Stimulated activated CD4-positive, alpha-beta T cell treated with anti-CD3 and anti-CD28 coated beads, TNF-alpha, amount 100 ng/mL, for 1 hour (primary cell): ENCODE measurements at regions not wholly inside any gene's neighbourhood (a gene's known extent, or its start where the extent isn't known, plus 50 kb on each side); places are given as distances from the start of the nearest gene placed in this dataset.

Source experiments
- DNase-seq, 3 donors: peaks; one replicate each; pipeline ENCODE4 v3.0.0-alpha.2; 2020; ENCODE audit warnings: low read depth in 3 of 3, low spot score in 1 of 3

- no peak for DNase-seq
Measured at GRCh38 chr5:158484150-158484549, 615.6 kb downstream of the EBF1 start.

- DNase-seq = no peak
Measured at GRCh38 chr5:158483281-158483860, 616.3 kb downstream of the EBF1 start.

- no peak for DNase-seq
Measured at GRCh38 chr5:158482125-158482524, 617.6 kb downstream of the EBF1 start.

GRCh38 chr5:158478139-158478538, 619.2 kb upstream of the CLINT1 start:
- DNase-seq = no peak

- no peak for DNase-seq
Measured at GRCh38 chr5:158477214-158477613, 618.3 kb upstream of the CLINT1 start.

- DNase-seq = no peak
Measured at GRCh38 chr5:158473016-158473635, 614.2 kb upstream of the CLINT1 start.

- no peak for DNase-seq
Measured at GRCh38 chr5:158471535-158471924, 612.6 kb upstream of the CLINT1 start.

DNA sequence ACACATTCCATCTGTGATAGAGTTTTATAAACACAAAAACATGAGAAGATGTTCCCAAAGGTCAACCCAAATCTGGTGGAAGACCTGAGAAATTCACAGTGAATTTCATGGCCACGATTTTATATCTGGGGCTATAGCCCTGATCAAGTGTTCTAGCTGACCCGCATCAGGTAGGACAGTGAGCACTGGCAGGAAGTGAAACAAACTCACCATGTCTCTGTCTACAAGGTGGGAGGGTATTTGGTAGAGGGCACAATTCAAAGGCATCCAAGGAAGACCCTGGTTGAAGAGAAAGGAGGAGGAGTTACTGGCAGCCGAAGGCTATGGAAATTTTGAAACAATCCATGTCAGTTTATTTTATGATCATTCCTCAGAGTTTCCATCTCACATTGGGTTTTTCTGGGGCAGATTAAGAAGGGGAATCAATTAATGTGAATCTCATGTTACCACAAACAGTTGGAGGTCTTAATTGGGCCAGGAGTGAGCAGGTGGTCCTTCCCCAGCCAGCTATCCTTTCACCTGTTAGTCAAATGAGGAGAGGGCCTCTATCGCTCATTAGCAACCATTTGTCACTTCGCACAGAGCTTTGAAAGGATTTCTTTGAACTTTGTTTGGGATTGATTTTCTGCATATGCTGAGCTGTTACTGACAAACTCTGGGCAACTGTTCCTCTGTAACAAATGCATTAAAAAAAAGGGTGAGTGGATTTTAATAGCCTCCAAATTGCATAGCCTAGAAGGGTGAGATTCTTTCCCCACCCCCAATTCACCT, 612.0 kb upstream of the CLINT1 start:
- no peak for DNase-seq

GRCh38 chr5:158468444-158468843, 609.5 kb upstream of the CLINT1 start:
- no peak for DNase-seq

GRCh38 chr5:158466191-158466590, 607.2 kb upstream of the CLINT1 start:
- DNase-seq = no peak

DNA sequence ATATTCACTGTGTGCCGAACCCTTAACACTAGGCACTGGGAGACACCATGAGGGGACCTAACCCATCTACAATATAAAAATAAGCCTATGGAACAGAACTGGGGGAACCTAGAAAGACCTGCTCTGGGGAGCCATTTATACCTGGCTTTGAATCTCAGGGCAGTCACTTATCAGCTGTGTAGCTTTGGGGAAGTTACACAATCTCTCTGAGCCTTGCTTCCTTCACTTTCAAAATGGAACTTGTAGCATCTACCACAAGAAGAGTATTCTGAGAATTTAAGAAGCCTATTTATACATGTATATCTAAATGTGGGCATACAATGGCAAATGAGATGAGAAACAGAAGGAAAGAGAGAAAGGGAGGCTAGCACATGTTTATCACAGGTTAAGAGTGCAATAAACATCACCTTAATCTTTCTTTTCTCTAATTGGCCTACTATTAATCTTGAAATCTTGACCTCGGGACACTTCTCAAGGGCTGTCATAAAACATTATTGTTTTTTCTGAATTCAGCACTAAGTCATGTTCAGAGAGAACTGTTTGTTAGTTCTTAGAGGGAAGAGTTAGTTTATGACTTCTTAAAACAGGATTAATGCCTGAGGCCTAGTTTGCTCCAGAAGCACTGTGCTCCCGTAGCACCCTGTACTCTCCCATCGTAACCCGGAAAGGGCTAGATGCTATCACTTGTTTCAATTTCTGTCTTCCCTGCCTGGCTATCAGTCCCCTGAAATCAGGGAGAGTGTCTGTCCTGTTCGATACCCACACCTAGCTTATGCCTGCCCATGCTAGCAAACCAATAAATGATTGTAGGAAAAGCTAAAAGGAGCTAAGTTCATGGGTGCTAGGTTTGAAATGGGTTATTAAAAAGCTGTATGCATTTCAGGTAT, 606.4 kb upstream of the CLINT1 start:
- DNase-seq = no peak

GRCh38 chr5:158464383-158464782, 605.4 kb upstream of the CLINT1 start:
- no peak for DNase-seq

DNA sequence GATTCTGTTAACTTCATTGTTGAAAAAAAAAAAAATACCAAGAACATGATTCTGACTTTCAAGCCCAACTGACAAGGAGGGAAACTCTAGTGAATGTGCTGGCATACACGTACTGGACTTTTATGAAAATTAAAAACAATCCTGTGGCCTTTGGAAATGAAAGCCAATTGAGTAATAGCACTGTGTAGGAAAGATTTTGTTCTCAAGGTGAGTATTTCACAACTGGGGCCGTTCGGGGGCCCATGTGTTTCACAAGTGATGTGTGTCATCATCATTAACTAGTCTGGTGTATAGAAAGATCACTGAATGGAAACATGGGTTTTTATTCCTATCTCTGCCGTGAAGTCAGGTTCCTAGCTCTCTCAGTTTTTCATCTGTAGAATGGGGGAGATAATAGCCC, 605.0 kb upstream of the CLINT1 start:
- DNase-seq = no peak

DNA sequence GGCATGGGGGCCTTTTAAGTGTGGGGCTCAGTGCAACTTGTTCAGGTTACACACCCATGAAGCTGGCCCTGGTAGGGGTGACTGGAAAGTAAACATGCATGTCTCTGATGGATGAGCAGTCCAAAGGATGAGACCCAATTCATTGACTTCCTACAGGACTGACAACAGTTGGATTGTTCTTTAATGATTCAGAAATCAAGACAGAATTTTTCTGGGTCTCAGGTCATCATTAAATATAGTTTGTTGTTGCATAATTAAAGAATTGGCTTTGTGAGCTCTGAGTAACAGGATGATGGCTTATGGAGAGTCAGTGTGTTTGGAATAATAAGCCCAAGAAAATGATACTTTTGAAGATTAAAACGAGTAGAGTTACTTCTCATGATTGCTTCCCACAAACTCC, 604.2 kb upstream of the CLINT1 start:
- no peak for DNase-seq

DNA sequence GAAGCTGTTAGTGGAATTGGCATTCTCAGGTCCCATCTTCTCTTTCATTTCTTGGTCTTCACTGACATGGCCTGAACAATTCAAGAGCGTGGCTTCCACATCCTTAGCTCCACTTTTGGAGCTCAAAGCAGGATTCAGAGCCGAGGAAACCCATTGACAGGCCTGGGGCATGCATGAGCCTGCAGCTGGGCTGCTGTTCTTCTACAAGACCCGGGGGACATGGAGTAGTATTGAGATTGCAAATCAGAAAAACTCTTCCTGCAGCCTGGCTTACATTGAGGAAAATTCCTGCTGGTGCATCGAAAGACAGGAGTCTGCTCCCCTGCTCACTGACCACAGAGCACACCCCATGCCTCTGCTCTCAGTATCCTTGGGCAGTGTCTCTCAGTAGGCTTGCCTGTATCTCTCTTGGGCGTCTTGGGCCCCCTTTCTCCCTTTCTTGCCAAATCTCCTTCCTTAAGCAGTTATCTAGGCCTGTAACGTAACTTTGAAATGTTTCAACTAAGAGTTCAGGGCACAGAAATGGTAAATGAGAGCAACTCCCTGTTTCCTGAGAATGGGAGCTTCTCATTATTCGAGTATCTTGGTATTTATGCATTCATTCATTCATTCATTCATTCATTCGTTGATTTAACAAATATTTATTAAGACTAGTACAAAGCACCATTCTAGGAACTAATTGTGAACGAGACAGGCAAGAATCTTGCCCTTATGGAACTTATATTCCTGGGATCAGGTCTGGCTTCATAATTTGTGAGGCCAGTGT, 603.6 kb upstream of the CLINT1 start:
- DNase-seq = no peak

GRCh38 chr5:158461240-158461854, 602.4 kb upstream of the CLINT1 start:
- DNase-seq = no peak

DNA sequence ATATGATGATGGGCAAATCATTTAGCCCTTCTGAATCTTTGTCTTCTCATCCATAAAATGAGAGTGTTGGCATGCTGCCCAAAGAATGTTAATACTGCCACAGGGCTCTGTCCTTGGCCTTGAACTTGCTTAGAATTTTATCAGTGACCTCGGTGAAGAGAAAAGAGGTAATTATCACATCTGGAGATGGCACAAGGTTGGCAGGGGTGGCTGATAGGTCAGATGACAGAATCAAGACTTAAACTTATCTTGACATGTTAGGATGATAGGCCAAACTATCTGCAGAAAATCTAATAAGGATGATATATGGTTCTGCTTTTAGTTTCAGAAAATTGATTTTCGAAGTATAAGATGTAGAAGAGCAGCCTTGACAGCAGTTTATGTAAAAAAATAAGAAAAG, 599.1 kb upstream of the CLINT1 start:
- DNase-seq = no peak

GRCh38 chr5:158456756-158457155, 597.8 kb upstream of the CLINT1 start:
- DNase-seq = no peak

DNA sequence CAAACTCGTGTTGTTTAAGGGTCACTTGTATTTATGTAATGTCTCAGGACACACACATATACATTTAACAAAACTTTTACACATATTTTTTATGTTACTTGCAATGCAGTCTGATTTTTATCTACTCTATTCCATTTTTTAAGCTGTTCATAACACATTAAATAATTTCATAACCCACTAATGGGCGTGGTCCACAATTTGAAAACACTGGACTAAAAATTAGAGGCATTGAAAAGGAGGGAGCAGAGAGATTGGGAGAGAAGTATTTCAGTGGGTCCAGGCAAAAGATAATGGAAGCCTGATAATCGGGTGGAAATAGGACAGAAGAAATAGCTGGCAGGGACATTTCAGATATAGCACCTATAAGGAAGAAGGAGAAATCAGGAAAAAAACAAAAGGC, 597.3 kb upstream of the CLINT1 start:
- DNase-seq = no peak

GRCh38 chr5:158451993-158452672, 593.2 kb upstream of the CLINT1 start:
- no peak for DNase-seq
